Spinal cord (tissue), 9 donors: ENCODE measurements at regions not wholly inside any gene's neighbourhood (a gene's known extent, or its start where the extent isn't known, plus 50 kb on each side); places are given as distances from the start of the nearest gene placed in this dataset.

ENCODE experiments used
- DNase-seq, 6 donors: peaks; one replicate each; pipeline versions ENCODE4 v3.0.0 to v3.0.0-alpha.2; 2013 to 2015; ENCODE audit warnings: low spot score in 6 of 6, low read depth in 4 of 6
- H3K27ac ChIP-seq: one replicate; pipeline ENCODE4 v1.5.1; 2013; ENCODE audit warnings: low read depth, low read length, control low read depth
- H3K27me3 ChIP-seq: one replicate; pipeline ENCODE4 v1.6.1; 2013; ENCODE audit warnings: low read length; ENCODE audit not compliant: control insufficient read depth, insufficient read depth
- H3K36me3 ChIP-seq: one replicate; pipeline ENCODE4 v1.6.1; 2013; ENCODE audit warnings: low read length; ENCODE audit not compliant: control insufficient read depth, insufficient read depth
- H3K4me1 ChIP-seq: one replicate; pipeline ENCODE4 v1.6.1; 2013; ENCODE audit warnings: low read length; ENCODE audit not compliant: control insufficient read depth, insufficient read depth
- H3K4me3 ChIP-seq: one replicate; pipeline ENCODE4 v1.5.1; 2013; ENCODE audit warnings: low read depth, low read length, control low read depth
- H3K9me3 ChIP-seq: one replicate; pipeline ENCODE4 v1.6.1; 2013; ENCODE audit warnings: low read length; ENCODE audit not compliant: control insufficient read depth, insufficient read depth
- WGBS: methylation state at CpG from one replicate; pipeline ENCODE4 v1.1.5; 2013; ENCODE audit warnings: missing lambda C conversion rate; ENCODE audit not compliant: insufficient coverage; 5-methylcytosine and 5-hydroxymethylcytosine counted together
- donor health status: healthy.

- H3K27ac ChIP-seq = no peak overlapping the region
- H3K4me1 ChIP-seq = peaks cover 17% of the 10 kb centered on the region
- no peak overlapping the region for H3K4me3 ChIP-seq
- H3K36me3 ChIP-seq = no peaks in the 10 kb centered on the region
- H3K27me3 ChIP-seq = no peaks in the 10 kb centered on the region
- WGBS = 36% methylated on average over 3 of the region's 16 CpGs
- no peaks in the 10 kb centered on the region for H3K9me3 ChIP-seq
- peak in 1 of 6 donors; percentile 39 for DNase-seq
Measured at GRCh38 chr20:53752971-53753879, 159.6 kb upstream of the ZNF217 start.

- H3K27ac ChIP-seq = no peak overlapping the region
- no CpG with 5 or more reads among the region's 3 CpGs for WGBS
- DNase-seq = no peak
- no peak overlapping the region for H3K4me3 ChIP-seq
- H3K27me3 ChIP-seq = no peaks in the 10 kb centered on the region
- H3K9me3 ChIP-seq = no peaks in the 10 kb centered on the region
- peaks cover 16% of the 10 kb centered on the region for H3K4me1 ChIP-seq
- H3K36me3 ChIP-seq = no peaks in the 10 kb centered on the region
Measured at GRCh38 chr20:53752583-53752970, 158.9 kb upstream of the ZNF217 start.

DNA sequence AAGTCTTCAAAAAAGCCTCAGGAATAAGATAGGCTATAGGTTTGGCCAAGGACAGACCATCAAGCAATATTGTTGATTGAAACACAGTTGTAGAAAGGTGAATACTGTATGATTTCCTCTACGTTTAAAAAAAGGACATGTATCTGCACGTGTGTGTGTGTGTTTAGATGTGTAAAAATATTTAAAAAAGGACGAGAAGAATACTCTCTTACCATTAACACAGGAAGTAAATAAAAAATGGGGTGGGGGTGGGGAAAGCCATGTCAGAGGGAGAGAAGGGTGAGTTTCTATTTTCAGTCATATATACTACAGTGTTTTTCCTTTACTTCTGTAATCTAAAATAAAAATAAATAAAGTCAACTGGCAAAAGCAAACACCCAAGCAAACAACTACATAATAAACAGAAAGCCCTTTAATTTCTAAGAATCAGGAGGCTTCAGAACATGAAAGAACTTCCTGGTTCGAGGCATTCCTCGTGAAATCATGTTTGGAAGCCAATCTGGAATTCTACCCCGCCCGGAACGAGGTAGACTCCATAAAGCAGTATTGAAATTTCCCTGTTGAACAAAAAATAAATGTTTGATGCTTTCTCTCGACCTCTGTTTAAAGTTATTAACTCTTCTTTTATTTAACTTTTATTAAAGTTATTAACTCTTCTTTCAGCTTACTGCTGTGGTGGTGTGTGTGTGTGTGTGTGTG is 158.1 kb upstream of the ZNF217 start:
- Histone ChIP-seq H3K9me3 (no peaks in the 10 kb centered on the region), H3K4me1 (peaks cover 12% of the 10 kb centered on the region), H3K27ac (peak overlapping the region; percentile 67), H3K27me3 (no peaks in the 10 kb centered on the region), H3K36me3 (no peaks in the 10 kb centered on the region), H3K4me3 (no peak overlapping the region)
- DNase-seq = no peak
- no CpG with 5 or more reads among the region's 9 CpGs for WGBS

- peak in 2 of 6 donors; percentile 85 to 91 for DNase-seq
- peaks cover 12% of the 10 kb centered on the region for H3K4me1 ChIP-seq
- WGBS = 38% methylated on average over 9 of the region's 14 CpGs
- H3K36me3 ChIP-seq = no peaks in the 10 kb centered on the region
- no peak overlapping the region for H3K4me3 ChIP-seq
- peak overlapping the region; percentile 67 for H3K27ac ChIP-seq
- no peaks in the 10 kb centered on the region for H3K9me3 ChIP-seq
- no peaks in the 10 kb centered on the region for H3K27me3 ChIP-seq
Measured at GRCh38 chr20:53750827-53751619, 157.4 kb upstream of the ZNF217 start.

DNA sequence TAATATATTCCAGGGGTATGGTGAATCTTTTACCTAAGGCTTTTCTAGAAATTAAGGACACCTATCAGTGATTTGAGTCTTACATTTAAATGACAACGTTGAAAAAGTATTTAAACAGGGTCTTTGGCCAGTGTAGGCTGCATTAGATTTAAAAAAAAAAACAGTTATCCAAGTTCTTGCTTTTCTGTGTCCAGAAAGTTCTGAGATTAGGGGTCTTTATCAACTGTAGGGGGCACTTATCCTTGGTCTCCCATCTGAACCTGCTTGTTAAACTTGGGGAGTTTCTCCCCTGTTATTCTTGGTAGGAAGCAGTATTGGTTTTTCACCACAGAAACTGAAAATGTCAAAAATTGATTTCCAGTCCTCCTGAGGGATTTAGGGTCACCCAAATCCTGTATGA is 155.9 kb upstream of the ZNF217 start:
- H3K4me3 ChIP-seq = no peak overlapping the region
- no peaks in the 10 kb centered on the region for H3K27me3 ChIP-seq
- H3K4me1 ChIP-seq = peaks cover 12% of the 10 kb centered on the region
- H3K27ac ChIP-seq = no peak overlapping the region
- DNase-seq = no peak
- no peaks in the 10 kb centered on the region for H3K36me3 ChIP-seq
- H3K9me3 ChIP-seq = no peaks in the 10 kb centered on the region
- WGBS = no CpG with 5 or more reads among the region's 1 CpG

GRCh38 chr20:53748821-53749421 is 155.3 kb upstream of the ZNF217 start:
- H3K27ac ChIP-seq = no peak overlapping the region
- no peaks in the 10 kb centered on the region for H3K36me3 ChIP-seq
- H3K4me3 ChIP-seq = no peak overlapping the region
- WGBS = 90% methylated on average over 4 of the region's 6 CpGs
- H3K4me1 ChIP-seq = peaks cover 12% of the 10 kb centered on the region
- H3K27me3 ChIP-seq = no peaks in the 10 kb centered on the region
- H3K9me3 ChIP-seq = no peaks in the 10 kb centered on the region
- no peak for DNase-seq

DNA sequence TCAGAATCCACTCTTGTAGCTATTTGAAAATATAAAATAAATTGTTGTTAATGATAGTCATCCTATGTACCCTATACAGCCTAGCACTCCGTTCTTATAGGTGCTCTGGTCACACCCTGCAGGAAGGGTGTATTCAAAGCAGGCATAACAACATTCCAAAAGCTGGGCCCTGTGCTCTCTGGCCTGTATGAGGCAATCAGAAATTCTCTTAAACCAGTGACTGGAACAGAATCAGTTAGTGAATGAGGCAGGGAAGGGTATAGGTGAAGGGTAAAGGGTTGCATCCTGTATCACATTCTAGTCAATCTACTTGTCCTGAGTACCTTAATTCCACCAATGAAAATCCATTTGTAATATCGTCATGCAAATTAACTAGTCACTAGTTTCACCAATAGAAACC is 154.5 kb upstream of the ZNF217 start:
- WGBS = 100% methylated on average over 1 of the region's 2 CpGs
- no peaks in the 10 kb centered on the region for H3K9me3 ChIP-seq
- no peaks in the 10 kb centered on the region for H3K27me3 ChIP-seq
- H3K36me3 ChIP-seq = no peaks in the 10 kb centered on the region
- DNase-seq = no peak
- H3K4me3 ChIP-seq = no peak overlapping the region
- no peak overlapping the region for H3K27ac ChIP-seq
- H3K4me1 ChIP-seq = peaks cover 12% of the 10 kb centered on the region

- no peaks in the 10 kb centered on the region for H3K9me3 ChIP-seq
- 83% methylated on average over 6 of the region's 12 CpGs for WGBS
- no peak overlapping the region for H3K4me3 ChIP-seq
- H3K36me3 ChIP-seq = no peaks in the 10 kb centered on the region
- H3K4me1 ChIP-seq = peaks cover under 1% of the 10 kb centered on the region
- H3K27ac ChIP-seq = no peak overlapping the region
- no peak for DNase-seq
- H3K27me3 ChIP-seq = peaks cover 5% of the 10 kb centered on the region
Measured at GRCh38 chr20:53743607-53744260, 150.1 kb upstream of the ZNF217 start.

DNA sequence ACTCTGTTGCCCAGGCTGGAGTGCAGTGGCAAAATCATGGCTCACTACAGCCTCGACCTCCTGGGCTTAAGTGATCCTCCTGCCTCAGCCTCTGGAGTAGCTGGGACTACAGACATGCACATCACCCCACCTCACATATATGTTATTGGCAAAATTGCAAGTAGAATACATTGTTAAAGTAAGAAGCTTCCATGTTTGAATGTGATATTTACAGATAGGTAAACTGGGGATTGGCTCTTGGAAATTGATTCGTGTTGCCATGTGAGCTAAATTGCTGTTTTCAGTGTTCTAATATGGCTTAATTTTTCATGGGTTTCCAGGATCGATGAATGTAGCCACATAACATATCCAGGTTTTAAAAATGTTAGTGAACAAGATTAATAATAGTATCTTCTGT is 149.0 kb upstream of the ZNF217 start:
- DNase-seq = no peak
- no peak overlapping the region for H3K4me3 ChIP-seq
- H3K27ac ChIP-seq = no peak overlapping the region
- peaks cover 9% of the 10 kb centered on the region for H3K4me1 ChIP-seq
- WGBS = no CpG with 5 or more reads among the region's 3 CpGs
- no peaks in the 10 kb centered on the region for H3K9me3 ChIP-seq
- H3K27me3 ChIP-seq = peaks cover 9% of the 10 kb centered on the region
- no peaks in the 10 kb centered on the region for H3K36me3 ChIP-seq
